Activated T-helper 1 cell treated with Interleukin-2 at 50 U/mL for 16 hours (primary cell): ENCODE measurements at regions not wholly inside any gene's neighbourhood (a gene's known extent, or its start where the extent isn't known, plus 50 kb on each side); places are given as distances from the start of the nearest gene placed in this dataset.
A peak's percentile ranks its signal among the peaks of the same experiment; 100 is the strongest.
"Not testable (repeated sequence)": the region's sequence is repeated elsewhere in the genome, so short reads cannot be mapped to it uniquely, and the experiment has no call there.

Experiments
- DNase-seq: peaks from one replicate; pipeline ENCODE4 v3.0.0-alpha.2; 2020; ENCODE audit warnings: low read depth

DNA sequence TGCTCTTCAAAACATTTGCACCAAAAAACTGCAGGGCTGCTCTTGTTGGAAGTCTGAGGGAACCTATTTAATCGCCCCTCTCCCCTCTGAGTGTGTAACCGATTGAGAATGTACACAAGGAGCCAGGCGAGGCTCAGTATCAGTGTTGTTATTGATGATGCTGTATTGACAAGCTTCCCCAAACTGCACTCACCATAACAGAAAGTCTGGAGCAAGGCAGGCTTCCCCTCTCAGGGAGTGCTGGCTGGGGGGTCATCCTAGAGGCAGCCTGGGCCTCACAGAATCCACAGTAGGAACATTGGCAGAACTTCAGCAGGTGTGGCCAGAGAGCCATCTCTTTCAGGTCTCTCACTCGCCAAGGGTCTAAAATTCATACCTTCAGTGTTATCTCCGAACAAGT is 58.1 kb upstream of the TUNAR start:
- no peak for DNase-seq

GRCh38 chr14:95817271-95817670 is 59.4 kb upstream of the TUNAR start:
- no peak for DNase-seq

DNA sequence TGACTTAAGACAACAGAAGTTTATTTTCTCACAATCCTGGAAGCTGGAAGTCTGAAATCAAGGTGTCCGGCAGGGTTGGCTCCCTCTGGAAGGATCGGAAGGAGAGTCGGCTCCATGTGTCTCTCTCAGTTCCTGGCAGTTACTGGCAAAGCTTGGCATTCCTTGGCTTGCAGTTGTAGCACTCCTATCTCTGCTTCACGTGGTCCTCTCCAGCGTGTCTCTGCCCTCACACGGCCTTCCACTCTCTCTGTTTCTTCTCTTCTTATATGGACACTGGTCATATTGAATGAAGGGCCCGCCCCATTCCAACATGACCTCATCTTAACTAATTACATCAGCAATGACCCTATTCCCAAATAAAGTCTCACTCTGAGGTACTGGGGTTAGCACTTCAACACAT is 60.1 kb upstream of the TUNAR start:
- no peak for DNase-seq

DNA sequence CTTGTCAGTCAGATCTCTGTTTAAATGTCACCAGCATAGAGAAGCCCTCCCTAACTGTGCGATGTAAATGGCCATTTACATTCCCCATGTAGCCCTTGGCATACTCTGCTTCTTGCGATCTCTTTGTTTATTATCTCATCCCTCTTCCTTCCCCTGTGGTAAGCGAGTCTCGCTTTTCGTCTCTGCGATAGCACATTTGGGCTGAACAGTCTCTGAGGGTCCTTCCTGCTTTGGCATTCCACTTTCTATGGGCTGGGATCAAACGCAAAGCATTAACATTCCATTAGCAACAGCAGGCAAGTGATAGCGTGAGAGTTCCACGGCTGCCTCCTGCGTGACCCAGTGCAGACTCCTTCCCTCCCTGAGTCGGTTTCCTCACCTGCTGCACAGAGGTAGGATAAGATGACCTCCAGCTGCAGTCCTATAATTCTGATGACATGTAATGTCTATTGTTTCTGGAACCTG is 61.4 kb upstream of the TUNAR start:
- DNase-seq = no peak

DNA sequence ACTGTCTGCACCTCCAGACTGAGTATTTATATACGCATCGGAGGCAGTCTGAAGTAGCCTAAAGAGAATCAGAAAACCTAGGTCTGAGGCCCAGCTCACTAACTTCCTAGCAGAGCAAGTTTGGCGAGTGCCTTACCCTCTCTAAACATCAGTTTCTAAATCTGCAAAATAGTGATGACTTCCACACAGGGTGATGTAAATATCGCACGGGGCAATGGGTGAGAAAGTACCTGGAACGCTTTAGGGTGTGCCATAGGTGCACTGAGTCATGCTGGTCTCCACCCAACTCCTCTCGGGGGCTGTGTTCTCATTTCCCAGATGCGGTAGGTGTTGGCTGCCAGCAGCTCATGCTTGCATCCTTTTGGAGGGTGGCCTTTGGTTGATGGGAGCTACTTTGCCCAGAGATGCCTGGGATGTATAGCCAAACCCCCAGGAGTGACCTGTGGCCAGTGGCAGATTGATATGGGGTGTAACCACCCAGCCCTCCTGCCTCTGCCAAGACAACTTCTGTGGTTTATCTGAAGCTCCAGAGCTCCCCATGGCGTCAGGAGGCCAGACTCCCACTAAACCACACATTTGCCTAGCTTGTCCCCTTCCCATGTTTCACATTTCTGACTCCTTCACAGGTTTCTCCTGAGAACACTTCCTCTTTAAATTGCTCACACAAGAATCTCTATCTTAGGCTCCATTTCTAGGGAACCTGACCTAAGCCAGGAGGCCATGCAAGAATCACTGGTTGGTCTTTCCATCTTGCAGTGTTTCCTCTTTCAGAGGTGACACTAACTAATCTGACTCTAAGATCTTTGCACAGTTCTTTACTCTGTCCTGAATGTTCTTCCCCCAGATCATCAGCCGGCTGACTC is 62.0 kb upstream of the TUNAR start:
- no peak for DNase-seq

GRCh38 chr14:95811813-95812212 is 64.8 kb upstream of the TUNAR start:
- DNase-seq = no peak

DNA sequence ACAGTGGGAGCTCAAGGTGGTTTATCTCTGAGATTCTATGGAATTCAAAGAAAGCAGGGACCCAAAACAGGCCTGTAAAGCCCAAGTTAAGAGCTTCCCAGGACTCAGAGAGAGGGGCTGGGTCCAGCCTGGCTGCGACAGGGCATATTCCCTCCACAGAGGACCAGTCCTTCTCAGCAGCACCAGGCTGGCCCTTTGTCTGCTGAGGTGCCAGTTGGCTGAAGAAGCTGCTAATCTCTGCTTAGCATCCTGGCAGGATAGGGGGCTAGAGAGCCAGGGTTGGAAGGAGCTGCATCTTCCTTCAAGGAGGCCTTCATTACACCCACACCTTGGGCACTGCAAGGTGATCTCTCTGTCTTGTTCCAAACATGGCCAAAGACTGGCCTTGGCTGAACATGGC is 68.3 kb upstream of the TUNAR start:
- no peak for DNase-seq

DNA sequence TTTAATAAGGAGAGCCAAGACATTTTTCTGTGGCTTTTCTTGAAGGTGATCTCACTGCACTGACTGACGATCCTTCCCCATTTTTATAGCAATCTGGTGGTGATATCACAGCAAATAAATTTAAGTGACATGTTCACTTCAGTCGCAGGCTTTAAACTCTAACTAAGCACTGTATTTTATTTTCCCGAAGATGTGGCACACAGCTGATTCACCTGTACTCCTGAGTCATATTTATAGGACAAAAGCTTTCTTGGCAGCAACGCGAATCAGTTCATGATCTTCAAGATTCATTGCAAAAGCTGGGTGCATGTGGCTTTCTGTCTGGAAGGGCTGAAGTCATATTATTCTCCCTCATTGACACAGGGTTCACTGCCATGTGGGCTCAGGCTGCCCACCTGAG is 79.8 kb upstream of the TUNAR start:
- no peak for DNase-seq

- no peak for DNase-seq
Measured at GRCh38 chr14:95787941-95788340, 74.0 kb upstream of the TCL1A start.

DNA sequence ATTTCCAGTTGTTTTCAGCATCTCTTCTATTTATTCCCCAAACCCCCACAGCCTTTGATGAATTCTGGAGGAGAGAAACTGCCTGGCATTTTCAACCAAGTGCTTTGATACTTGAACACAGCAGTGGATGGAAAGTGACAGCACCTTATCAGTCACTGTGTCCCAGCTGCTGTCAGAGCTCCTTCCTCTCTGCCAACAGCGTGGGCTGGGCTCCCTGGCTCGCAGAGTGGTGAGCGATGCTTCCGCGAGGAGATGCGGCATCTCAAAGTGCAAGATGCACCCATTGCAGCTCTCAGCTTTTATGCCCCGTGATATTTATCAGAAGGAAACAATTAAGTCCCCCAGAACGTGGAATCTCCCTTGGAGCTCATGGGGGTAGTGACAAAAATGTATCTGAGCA is 72.6 kb upstream of the TCL1A start:
- no peak for DNase-seq

DNA sequence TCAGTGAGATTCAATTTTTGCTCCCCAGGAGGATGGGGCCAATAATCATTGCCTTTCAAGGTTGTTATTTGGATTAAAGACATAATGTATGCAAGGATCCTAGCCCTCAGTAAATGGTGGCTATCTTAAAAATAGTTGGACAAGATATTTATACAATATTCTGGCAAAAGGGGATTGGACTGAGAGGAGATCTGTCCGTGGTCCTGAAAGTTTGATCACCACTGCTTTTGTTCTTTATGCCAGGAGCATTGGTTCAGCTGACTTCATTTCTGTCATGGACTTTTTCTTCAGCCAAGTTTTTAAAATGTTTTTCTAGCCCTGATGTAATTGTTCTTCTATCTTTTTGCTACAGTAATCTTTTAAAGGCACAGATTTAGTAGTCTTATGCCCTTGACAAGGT is 70.2 kb upstream of the TCL1A start:
- DNase-seq = no peak

DNA sequence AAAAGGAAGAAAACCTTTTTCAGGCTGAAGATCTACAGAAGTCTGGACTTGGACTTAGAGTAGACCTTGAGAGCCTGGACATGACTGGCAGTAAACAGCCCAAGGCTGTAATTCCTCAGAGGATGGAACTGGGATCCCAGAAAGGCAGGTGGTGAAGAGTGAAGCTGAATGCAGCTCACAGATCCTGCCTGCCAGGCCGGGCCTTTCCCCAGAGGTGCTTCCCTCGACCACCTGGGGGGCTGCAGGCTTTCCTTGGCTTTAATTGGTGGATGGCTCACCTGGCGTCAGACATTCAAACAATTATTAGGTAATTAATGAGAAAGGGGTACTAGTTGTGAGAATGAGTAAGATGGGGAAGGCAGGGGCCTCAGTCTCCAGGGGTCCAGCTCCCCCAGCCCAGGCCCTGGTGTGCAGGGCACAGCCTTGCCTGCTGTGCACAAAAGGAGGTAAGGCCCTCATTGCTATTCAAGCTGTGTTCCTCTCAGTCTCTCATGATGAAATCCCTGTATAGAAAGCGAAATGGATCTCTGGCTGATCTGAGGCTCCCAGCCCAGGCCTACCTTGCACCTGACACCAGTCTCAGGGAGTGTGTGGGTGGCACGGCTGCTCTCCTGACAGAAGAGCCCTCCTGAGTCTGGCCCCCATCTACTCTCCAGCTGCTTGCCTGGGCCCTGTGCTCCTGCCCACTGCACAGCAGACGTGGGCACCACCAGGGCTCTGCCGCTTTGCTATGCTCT is 63.0 kb upstream of the TCL1A start:
- no peak for DNase-seq

DNA sequence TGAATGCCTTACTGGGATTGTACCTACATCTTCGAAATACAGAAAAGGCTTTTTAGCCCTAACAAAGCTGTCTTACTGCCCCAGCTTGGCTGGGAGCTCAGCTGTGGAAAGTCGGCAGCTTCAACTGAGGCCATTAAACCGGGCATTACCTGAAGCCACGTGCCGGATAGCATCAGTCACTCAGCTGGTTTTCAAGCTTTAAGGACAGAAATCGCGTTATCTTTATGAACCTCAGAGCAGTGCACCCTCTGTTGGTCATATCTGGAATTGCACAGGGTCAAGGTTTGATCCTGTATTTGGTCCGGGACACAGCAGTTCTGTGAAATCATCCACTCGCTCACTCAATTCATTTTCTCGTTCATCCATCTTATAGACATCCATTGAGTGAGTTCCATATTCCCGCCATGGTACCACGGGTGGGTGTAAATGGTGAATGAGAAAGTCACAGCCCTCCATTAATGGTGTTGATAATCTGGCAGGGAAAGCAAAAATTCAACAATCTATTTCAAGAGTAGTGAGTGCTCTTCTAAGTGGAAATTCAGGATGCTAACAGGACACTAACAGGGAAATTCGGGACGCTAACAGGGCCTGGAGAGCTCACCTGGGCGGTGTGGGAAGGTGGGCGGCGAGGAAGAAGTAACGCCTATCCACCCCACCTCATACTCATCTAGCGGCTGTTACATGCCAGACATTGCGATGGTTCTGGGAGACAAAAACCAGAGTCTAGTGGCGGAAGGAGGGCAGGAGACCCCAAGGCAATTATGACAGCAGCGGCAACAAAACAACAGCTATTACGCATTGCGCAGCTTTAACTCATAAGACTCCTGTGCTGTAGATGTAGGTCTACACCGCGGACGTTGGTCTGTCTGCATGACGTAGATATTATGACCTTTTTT is 60.6 kb upstream of the TCL1A start:
- DNase-seq = peak; percentile 6

GRCh38 chr14:95770777-95771176 is 56.9 kb upstream of the TCL1A start:
- no peak for DNase-seq

DNA sequence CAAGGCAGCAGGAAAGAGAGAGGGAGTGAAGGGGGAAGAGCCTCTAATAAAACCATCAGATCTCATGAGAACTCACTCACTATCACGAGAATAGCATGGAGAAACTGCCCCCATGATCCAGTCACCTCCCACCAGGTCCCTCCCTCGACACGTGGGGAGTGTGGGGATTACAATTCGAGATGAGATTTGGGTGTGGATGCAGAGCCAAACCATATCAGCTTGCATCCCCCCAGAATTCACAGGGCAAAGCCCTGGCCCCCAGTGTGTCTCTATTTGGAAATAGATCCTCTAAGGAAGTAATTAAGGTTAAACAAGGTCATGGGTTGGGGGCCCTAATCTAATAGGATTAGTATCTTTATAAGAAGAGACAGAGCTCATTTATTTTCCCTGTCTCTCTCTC is 56.1 kb upstream of the TCL1A start:
- no peak for DNase-seq

GRCh38 chr14:95769431-95769830 is 55.5 kb upstream of the TCL1A start:
- not testable (repeated sequence) for DNase-seq

- DNase-seq = no peak
Measured at GRCh38 chr14:95765051-95765450, 51.1 kb upstream of the TCL1A start.

- DNase-seq = no peak
Measured at GRCh38 chr14:95763875-95764274, 50.0 kb upstream of the TCL1A start.
